GM18507 (cell line): ENCODE measurements at regions not wholly inside any gene's neighbourhood (a gene's known extent, or its start where the extent isn't known, plus 50 kb on each side); places are given as distances from the start of the nearest gene placed in this dataset.
"Not testable (repeated sequence)": the region's sequence is repeated elsewhere in the genome, so short reads cannot be mapped to it uniquely, and the experiment has no call there.

ENCODE experiments used
- DNase-seq: peaks from one replicate; pipeline ENCODE4 v3.0.0; 2011; ENCODE audit warnings: low read depth; ENCODE audit not compliant: insufficient read length; ENCODE audit errors: extremely low spot score
- FAIRE-seq: peaks from 2 replicates; lab custom pipeline; 2011; peaks lifted over from hg19 to GRCh38; lab: Jason Lieb, UNC

DNA sequence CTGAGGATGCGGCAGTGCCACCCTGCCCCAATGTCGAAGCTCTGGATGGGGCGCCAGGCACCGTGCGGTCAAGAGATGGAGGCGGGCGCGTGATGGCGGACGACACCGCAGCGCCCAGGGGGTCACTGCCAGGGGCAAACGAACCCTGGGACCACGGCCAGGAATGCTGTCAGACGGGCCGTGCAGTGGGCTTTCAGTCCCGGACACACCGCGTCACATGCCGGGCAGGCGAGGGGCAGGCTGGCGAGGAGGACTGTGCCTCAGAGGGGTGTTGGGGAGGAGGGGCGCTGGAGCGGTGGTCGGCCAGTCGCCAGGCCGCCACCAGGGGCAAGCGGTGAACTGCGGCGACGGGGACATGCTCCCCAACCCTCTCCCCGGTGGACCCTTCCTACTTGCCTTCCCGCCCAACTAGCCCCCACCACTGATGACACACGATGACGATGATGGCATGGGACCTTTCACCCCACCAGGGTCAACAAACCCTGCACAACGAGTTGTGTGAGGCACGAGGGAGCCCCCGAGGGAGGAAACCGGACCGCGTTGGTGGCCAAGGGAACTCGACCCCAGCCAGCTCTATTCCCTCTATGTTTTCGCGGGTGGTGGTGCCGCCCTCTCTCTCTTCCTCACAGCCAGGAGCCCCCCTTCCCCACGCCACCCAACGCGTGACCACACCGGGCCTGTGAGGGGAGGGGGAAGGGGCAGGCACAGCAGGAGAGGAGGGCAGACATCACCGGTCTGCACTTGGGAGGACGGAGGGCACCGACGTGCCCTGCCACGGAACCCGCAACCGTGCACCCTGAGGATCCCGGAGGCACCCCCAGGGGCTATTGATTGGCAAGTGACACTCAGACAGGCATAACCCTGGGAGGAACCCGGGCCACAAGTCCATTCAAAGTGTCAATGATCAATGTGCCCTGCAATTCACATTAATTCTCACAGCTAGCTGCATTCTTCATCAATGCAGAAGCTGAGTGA is 1960.9 kb upstream of the DEFB115 start:
- DNase-seq (no peak), FAIRE-seq (no peak)

- DNase-seq (no peak), FAIRE-seq (no peak)
Measured at GRCh38 chr20:29297411-29298270, 1959.8 kb upstream of the DEFB115 start.

DNA sequence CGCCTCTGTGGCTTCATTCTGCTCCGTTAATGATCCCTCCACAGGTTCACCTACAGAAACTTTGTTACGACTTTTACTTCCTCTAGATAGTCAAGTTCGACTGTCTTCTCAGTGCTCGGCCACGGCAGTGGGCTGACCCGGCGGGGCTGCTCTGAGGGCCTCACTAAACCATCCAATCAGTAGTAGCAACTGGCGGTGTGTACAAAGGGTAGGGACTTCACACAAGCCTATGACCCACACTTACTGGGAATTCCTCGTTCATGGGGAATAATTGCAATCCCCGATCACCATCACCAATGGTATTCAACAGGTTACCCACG is 1959.2 kb upstream of the DEFB115 start:
- DNase-seq = no peak
- no peak for FAIRE-seq

- no peak for FAIRE-seq
- no peak for DNase-seq
Measured at GRCh38 chr20:29298759-29299613, 1958.5 kb upstream of the DEFB115 start.

- FAIRE-seq = no peak
- no peak for DNase-seq
Measured at GRCh38 chr20:29299811-29300578, 1957.5 kb upstream of the DEFB115 start.

GRCh38 chr20:29300579-29301551 is 1956.6 kb upstream of the DEFB115 start:
- no peak for FAIRE-seq

GRCh38 chr20:29301624-29302259 is 1955.7 kb upstream of the DEFB115 start:
- FAIRE-seq (no peak), DNase-seq (no peak)

More at GRCh38 chr20:29300579-29301551, 1956.6 kb upstream of the DEFB115 start:
- DNase-seq = no peak

DNA sequence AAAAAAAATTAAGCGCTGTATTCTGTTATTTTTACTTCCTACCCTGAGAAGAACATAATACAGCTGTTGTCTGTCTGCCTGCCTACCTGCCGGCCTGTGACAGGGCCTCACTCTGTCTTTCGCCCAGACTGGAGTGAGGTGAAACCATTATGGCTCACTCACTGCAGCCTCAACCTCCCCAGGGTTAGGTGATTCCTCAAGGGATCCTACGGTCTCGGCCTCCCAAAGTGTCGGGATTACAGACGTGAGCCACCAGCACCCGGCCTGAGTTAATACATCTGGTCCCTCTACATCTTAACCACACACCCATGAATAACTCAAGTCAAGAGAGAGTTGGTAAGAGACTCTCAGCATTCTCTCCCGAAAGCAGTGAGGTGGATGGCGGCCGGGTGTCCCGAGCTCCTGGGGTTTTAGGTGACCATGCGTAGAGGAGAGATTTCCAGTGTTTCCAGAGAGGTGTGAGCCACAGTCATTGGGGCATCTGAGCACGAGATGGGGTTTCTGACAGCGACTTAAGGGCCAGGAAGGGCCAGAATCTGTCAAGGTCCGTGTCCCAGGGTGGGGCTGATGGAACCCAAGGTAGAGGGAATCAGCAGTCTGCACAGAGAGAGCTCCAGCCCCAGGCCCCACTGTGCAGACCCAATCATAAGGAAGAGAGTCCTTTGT is 1954.4 kb upstream of the DEFB115 start:
- no peak for DNase-seq
- FAIRE-seq = no peak

- FAIRE-seq = no peak
Measured at GRCh38 chr20:29306390-29307072, 1950.9 kb upstream of the DEFB115 start.

GRCh38 chr20:29307484-29307883 is 1950.0 kb upstream of the DEFB115 start:
- FAIRE-seq, DNase-seq: not testable (repeated sequence)

More at GRCh38 chr20:29306390-29307072, 1950.9 kb upstream of the DEFB115 start:
- no peak for DNase-seq

- DNase-seq, FAIRE-seq: not testable (repeated sequence)
Measured at GRCh38 chr20:29308956-29309355, 1948.5 kb upstream of the DEFB115 start.

DNA sequence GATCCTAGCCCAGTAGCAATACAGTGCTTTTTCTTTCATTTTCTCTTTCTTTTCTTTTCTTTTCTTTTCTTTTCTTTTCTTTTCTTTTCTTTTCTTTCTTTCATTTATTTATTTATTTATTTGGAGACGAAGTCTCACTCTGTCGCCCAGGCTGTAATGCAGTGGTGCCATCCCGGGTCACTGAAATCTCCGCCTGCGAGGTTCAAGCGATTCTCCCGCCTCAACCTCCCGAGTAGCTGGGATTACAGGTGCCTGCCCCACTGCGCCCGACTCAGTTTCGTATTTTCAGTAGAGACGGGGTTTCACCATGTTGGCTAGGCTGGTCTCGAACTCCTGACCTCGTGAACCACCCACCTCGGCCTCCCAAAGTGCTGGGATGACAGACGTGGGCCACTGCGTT is 1948.0 kb upstream of the DEFB115 start:
- FAIRE-seq, DNase-seq: not testable (repeated sequence)

DNA sequence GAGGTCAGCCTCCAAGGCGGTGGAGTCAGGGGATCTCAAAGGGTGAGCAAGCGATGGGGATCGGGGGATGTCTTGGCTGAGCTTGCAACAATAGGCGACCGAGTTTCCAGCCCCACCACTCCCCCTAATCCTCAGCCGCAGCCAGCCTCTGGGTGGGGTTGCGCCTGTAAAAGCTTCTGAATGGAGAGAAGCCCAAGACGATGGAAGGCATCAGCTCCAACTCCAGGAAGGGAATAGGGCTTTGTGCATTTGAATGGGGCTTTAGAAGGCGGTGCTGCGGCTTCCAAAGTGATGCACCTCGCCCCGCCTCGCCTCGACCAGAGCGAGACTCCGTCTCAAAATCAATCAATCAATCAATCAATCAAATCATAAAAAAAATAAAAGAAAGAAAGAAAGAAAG is 1946.4 kb upstream of the DEFB115 start:
- FAIRE-seq, DNase-seq: not testable (repeated sequence)

GRCh38 chr20:29312679-29313078 is 1944.8 kb upstream of the DEFB115 start:
- not testable (repeated sequence) for DNase-seq, FAIRE-seq

DNA sequence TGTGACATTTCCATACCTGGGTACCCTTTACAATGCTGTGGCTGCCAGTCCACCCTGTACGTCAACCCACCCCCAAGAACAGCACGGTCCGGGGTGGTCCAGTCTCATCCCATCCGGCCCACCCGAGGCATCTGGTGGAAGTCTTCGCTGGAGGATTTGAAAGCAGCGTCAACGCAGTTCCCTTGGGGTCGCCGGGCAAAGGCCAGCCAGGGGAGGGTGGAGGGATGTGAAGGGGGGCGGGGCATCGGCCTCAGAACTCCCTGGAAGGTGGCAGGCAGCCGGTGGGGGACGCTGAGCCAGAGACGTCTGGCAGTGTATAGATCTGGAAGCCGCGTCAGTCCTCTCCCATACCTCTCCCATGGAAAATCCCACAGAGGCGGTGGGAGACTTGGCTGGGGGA is 1944.0 kb upstream of the DEFB115 start:
- no peak for DNase-seq
- no peak for FAIRE-seq

DNA sequence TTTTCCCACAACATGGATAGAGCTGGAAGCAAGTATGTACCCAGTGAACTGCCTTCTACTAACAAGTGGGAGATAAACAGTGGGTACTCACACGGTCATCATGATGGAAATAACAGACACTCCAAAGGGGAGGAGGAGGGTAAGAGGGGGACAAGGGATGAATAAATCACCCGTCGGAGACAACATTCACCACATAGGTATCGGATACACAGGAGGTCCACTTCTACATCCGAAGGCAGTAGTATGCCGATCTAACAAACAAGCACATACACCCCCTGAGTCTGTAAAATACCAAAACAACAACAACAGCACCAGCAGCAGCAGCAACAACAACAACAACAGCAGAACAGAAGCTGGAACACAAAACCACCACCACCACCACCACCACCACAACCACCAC is 1943.2 kb upstream of the DEFB115 start:
- FAIRE-seq = no peak
- no peak for DNase-seq
